Skin of body (tissue), 1 donor: ENCODE measurements at regions not wholly inside any gene's neighbourhood (a gene's known extent, or its start where the extent isn't known, plus 50 kb on each side); places are given as distances from the start of the nearest gene placed in this dataset.

Experiments used
- DNase-seq: peaks from one replicate; lab custom pipeline; 2025; lab: John Stamatoyannopoulos, UW

- no peak for DNase-seq
Observed at GRCh38 chr7:17481118-17481517, 182.7 kb downstream of the AHR start.

GRCh38 chr7:17485368-17485767 is 186.9 kb downstream of the AHR start:
- DNase-seq = no peak

GRCh38 chr7:17485904-17486303 is 187.5 kb downstream of the AHR start:
- DNase-seq = no peak

- no peak for DNase-seq
Observed at GRCh38 chr7:17486835-17487234, 188.4 kb downstream of the AHR start.

DNA sequence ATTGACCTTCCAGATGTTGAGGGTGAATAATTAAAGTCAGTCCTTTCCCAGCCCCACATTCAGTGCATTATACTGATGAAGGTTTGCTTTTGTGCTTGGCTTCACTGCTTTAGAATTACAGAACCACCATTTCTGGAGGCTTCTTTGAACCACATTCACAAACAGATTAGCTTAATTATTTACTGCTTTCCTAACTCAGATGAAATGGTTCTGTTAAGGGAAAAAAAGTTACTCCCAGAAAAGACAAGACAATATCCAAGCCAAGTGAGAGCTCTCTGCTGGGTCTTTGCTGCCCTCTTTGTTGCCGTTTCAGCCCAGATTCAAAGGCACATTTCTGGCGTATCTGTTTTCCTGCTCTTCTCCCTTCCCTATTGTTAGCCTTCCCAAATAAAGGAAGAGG is 188.9 kb downstream of the AHR start:
- no peak for DNase-seq

GRCh38 chr7:17488829-17489228 is 190.4 kb downstream of the AHR start:
- no peak for DNase-seq

DNA sequence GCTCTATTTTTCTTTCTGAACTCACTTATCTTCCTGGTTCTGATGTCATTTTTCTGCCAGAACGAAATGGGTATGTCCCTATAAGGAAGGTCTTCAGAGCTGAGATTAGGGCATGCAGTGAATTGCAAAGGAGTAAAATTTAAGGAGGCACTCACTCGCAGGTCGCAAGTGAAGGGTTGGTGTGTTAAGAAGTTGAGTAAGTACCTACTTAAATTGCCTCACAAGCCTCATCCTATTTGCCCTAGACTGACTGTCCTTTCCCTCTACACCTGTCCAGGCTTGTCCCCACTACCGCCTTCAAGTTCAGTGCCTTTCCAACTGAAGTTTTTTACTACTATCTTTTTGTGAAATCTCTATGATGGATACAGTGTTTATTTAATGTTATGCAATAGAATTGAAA is 191.5 kb downstream of the AHR start:
- no peak for DNase-seq

GRCh38 chr7:17490825-17491224 is 192.4 kb downstream of the AHR start:
- DNase-seq = no peak

DNA sequence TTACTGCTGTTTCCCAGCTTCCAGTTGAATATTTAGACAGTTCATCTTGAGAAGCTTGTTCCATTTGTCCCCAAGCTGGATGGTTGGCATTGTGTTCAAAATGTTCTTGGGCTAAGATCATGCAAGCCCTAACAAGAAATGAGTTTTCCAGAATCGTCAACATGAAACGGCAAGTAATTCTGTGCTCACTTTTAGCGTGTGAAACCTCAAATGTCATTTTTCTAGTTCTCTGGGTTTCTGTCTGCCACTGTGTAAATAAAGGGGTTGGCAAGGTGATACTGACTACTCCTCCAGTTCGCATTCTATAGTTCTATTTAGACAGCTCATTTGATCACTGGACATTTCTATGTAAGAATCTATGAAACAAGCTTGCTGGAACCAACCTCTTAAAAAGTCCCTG is 194.0 kb downstream of the AHR start:
- DNase-seq = no peak

DNA sequence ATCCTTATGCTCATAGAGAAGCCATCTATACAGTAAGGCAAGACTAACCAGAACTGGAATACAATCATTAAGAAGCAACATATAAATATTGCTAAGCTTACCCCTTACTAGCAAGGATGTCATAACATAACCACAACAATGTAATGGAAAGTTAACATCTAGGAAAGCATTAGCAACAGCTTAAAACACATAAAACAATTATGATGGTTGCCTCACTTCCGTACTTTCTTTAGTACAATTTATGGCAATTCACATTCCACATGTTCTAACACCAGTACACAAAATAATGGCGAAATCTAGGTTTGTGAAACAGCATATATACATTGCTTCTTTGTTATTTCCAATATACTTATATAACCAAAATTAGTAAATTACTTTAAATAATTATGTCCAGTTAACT is 195.0 kb downstream of the AHR start:
- DNase-seq = no peak

GRCh38 chr7:17495655-17496394 is 197.4 kb downstream of the AHR start:
- no peak for DNase-seq

GRCh38 chr7:17497136-17497535 is 198.7 kb downstream of the AHR start:
- no peak for DNase-seq

GRCh38 chr7:17497549-17498167 is 199.2 kb downstream of the AHR start:
- peak; percentile 44 for DNase-seq

DNA sequence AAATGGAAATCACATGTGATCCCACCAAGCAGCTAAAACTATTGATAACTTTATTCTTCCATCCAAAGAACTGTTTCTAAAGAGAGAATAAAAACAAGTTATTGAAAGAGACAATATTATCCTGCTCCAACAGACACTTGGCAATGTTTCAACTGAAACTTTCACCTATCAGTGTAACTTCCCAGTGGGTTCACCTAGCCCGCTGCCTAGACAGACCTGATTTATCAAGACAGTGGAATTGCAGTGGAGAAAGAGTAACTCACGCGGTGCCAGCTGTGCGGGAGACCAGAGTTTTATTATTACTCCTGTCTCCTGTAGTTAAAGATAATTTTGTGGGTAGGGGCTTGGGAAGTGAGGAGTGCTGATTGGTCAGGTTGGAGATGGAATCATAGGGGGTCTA is 199.8 kb downstream of the AHR start:
- peak; percentile 17 for DNase-seq

DNA sequence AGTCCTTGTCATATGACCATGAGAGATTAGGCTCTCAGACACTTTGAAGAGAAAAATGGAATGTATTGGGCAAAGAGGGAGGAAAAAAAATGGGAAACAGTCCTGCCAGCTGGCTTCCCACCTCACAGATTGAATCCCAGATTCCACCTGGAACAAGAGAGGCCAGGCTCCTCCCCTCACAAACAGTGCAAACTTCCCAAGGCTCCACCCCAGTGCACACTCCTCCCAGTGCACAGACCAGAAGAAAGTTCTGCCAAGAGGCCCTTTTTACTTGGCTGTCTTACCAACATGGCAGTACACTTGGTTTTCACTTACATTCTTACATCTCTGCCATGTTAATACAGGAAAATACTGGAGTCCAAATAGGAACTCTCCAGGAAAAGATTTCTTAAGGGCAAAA is 202.3 kb downstream of the AHR start:
- no peak for DNase-seq

DNA sequence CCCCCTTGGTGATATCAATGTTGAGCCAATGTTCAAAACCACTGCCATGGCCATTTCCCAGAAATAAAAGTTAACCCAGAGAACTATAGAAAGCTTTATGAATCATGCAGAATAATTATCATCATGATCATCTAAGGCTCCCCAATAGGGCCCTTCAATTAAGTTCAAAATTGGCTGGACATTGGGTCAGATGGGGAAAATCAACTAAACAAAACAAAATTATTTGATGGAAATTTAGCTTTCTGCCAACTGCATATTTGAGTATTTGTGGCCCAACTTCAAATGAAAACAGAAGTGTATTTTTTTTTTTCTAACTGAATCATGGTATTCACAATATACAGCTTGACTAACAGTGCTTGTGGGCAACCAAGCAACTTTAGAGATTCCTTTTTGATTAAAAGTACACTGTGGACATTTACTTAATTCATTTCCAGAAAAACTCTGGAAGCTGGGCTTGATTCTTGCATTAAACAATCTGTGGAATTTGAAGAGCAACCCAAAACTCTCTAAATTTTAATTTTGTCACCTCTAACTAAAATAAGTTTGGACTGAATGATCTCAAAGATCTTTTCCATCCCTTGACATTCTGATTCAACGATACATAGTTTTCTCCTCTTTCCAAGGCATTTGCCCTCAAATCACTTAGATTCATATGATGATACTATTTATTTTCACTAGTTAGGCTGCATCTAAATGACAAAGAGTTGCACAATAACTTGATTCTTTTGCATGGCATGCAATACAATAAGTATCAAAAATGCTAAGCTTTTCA is 203.2 kb downstream of the AHR start:
- DNase-seq = peak; percentile 79

DNA sequence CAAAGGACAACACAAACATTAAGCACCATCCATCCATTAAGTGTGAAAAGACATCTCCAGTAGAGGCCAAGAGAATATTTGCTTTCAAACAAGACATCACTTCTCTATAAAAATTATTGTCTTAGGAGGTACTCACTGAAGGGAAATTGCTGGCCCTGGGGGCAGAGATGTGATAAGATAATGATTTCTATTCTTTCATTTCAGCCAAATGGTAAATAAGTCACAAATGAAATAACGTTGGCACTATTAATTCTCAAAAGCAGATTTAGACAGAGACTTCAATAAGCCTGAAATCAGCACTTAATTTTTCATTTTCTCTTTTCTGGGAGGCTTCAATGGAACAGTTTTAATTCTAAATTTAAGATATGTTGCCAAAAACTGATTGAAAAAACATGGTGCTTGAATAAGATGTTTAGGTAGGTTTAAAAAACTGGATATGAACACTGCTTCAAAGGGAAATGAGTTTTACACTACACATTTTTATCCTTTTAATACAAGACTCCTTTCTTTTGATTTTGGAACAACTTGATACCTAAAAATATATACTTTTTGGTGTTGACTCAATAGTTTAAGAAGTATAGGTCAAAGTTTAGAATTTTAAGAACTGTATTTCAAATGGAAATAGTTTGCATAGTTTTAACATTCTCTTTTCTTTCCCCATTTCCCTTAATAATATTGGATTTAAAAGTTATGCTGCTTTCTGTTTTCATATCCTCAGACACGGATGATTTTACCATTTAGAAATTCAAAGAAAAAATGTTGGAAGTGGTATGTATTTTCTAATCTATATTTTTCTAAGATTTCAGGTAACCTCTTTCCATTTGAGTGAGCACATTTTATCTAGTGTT is 204.0 kb downstream of the AHR start:
- DNase-seq = peak; percentile 79

DNA sequence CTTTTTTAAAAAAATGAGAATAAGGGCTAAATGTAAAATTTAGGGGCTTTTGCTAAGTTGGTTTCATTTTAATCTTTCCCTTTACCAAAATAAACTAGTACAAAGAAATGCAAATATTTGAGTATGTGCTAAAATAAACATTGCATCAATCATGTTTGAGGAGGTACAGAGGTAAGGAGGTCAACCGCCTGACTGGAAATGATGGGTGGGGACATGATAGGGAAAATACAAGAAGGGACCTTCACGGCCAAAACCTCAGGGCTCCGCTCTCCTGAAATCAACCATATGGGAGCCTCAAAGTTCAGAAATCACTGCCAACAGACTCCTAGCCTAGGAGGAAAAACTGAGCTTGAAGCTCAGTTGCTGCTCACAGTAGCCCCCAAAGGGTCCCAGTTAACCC is 207.6 kb downstream of the AHR start:
- no peak for DNase-seq

GRCh38 chr7:17506596-17506995 is 208.1 kb downstream of the AHR start:
- no peak for DNase-seq

DNA sequence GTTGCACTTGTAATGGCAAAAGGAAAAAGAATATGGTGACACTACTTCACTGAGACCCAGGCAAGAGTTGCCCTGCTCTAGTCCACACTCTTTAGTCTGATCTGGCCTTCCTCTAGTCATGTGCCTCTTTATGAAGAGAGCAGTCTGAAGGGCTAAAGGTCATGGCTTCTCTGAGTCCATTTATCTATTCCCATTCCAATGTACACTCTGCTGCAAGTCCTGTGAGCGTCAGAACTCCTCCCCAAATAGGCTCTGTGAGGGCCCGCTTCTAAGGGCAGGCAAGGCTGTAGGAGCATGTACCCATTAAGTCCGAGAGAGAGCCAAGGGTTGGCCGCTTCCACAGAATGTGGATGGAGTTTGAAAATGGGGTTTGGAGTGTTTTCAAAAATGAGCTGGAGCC is 209.3 kb downstream of the AHR start:
- DNase-seq = no peak

GRCh38 chr7:17512181-17512675 is 213.8 kb downstream of the AHR start:
- DNase-seq = peak; percentile 87

- peak; percentile 87 for DNase-seq
Observed at GRCh38 chr7:17516771-17517170, 218.3 kb downstream of the AHR start.
